HG03432 (cell line): ENCODE measurements at regions not wholly inside any gene's neighbourhood (a gene's known extent, or its start where the extent isn't known, plus 50 kb on each side); places are given as distances from the start of the nearest gene placed in this dataset.

Source experiments
- ATAC-seq: cut with Tn5 transposase; IDR thresholded peaks from one replicate; pipeline ENCODE4 v1.9.1; 2021; ENCODE audit warnings: mild to moderate bottlenecking, moderate library complexity; ENCODE audit not compliant: unreplicated experiment

GRCh38 chr3:182731764-182732163 lies 61.5 kb upstream of the ATP11B start:
- ATAC-seq: no peak

DNA sequence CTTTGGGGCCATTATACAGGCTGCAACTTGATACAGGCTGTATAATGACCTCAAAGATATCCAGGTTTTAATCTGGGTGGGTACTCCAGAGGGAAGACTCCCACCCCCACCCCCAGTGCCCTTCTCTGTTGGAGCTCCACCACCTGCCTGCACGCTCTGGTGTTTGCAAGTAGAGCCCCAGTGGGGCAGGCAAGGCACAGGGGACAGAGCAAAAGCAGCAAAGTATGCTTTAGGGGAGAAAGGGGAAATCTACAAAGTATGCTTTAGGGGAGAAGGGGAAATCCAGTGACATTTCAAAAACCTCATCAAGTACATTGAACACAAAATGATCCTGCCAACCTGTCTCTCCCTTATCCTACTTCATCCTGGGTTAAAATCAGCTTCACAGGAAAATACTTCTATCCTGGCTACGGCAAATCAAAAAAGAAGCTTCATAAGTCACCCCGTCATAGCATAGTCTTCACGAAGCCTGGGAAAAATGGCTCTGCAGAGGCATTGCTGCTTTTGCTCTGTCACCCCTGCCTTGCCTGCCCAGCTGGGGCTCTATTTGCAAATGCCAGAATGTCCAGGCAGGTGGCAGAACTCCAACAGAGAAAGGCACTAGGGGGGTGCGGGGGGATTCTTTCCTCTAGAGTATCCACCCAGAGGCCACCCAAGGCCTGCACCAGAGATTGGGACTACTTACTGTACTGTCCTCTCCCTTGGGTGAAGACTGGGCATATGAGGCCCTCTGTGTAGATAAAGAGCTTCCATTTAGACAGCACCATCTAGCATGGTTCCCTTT lies 60.9 kb upstream of the ATP11B start:
- no peak for ATAC-seq

DNA sequence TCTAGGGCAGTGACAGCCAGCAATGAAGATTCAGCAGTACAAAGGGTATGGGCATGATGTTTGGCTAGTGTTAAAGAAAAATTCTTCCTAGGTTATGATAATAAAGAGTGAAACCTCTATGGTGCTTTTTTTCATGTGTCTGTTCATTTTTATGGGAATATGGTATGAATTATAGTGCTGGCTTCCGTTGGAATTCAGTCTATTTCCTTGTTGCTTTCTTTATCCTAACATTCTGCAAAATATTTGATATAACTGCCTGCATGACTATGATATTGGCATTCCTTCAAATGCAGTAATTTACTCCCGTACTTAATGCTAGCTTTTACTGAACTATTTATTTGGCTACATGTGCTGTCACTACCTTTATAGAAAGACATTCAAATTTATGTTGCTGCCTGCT lies 57.6 kb upstream of the ATP11B start:
- ATAC-seq: no peak

DNA sequence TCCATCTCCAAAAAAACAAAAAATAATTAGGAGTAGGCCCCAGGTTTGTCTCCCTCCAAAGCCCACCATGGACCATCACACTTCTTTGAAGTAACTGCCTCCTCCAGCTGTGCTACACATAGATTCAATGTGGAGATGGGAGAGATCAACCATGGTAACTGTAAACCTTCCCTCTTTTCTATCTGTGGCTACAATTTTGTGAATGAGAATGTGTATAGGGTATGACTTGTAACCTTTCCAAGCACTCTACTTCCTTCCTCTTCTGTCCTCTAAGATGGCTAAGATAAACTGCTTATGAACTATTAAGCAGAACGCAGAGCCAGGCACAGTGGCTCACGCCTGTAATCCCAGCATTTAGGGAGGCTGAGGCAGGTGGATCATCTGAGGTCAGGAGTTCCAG lies 55.5 kb upstream of the ATP11B start:
- ATAC-seq: no peak

DNA sequence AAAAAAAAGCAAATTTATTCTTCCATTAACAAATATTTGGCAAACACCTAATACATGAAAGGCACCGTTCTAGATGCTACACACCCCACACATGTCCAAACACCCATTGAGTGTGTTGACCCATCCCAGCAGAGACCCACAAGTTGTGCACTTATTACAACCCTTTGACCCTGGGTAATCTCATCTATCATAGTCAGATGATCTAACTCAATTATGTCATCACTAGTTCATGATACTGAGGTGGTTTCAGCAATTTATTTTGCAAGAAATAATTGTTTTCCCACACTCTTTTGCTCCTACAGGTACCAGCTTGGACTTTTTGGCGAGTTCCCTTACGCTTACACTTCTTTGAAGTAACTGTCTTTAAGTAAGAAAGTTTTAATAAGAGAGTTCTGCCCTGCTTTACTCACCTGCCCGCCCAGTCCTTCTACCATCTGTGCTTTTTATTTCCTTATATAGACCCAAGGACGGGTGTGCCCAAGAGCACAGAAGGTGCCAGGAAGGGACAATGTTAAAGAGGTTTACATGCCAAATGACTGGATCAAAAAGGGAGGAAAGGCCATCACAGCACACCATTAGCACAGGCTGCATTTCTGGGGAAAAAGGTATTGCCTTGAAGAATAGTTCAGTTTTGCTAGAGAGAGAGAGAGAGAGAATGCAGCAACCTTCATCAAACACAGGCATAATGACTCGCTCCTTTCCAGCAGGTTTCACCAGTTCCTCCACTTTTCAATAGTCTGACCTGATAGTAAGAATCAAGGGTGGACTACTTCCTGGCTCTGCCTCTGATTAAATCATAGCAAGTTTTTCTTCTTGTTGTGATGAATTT lies 54.5 kb upstream of the ATP11B start:
- no peak for ATAC-seq

- ATAC-seq: no peak
Observed at GRCh38 chr3:182739619-182740018, 53.7 kb upstream of the ATP11B start.

DNA sequence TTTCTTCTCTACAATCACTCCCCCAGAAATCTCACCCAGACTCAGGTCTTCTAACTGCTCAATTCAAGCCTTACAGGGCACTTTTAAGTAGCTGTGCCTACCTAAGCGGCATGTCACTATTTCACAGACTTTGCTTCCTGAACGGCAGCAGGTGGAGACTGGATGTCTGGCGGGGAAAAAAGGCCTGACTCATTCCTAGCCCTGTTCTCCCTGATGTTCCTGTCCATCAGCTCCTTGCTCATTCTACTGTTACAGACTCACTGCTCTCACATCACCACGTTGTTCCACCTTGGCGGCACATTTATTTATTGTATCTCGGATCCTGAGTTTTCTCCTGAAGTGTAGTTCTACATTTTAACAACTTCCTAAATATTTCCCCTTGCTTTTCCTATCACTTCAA lies 52.6 kb upstream of the ATP11B start:
- ATAC-seq: no peak

DNA sequence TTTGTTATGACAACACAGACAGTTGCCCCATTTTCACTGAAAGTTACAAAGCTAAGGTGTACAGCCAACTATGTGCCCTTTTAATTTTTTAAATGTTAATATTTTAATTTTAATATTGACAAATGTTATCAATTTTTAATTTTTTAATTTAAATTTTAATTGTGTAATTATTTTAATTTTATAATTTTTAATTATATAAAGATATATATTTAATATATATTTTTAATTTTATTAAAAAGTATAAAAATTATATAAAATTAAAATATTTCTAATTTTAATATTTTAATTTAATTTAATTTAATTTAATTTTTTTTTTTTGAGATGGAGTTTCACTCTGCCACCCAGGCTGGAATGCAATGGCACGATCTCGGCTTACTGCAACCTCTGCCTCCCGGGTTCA lies 52.1 kb upstream of the ATP11B start:
- no peak for ATAC-seq
